GM23248 (cell line): ENCODE measurements at regions not wholly inside any gene's neighbourhood (a gene's known extent, or its start where the extent isn't known, plus 50 kb on each side); places are given as distances from the start of the nearest gene placed in this dataset.

Experiments
- DNase-seq: peaks from one replicate; pipeline ENCODE4 v3.0.0-alpha.2; 2015
- H2AFZ ChIP-seq: fragments of 200-600 bp; sonication (generic); 2 replicates; pipeline ENCODE4 v1.6.1; 2016; ENCODE audit warnings: antibody characterized with exemption
- H3F3A ChIP-seq: fragments of 200-600 bp; sonication (generic); 2 replicates; pipeline ENCODE4 v1.6.1; 2016; ENCODE audit warnings: mild to moderate bottlenecking, antibody characterized with exemption, mixed run types; ENCODE audit not compliant: insufficient read depth
- H3K27ac ChIP-seq: fragments of 200-600 bp; sonication (generic); 2 replicates; pipeline ENCODE4 v1.5.1; 2016; ENCODE audit warnings: mild to moderate bottlenecking
- H3K27me3 ChIP-seq: fragments of 200-600 bp; sonication (generic); replicated peaks from 2 replicates; pipeline ENCODE4 v1.6.1; 2016; ENCODE audit warnings: mild to moderate bottlenecking; ENCODE audit not compliant: insufficient read depth
- H3K36me3 ChIP-seq: fragments of 200-600 bp; sonication (generic); 2 replicates; pipeline ENCODE4 v1.6.1; 2016; ENCODE audit warnings: low read depth, mild to moderate bottlenecking
- H3K4me1 ChIP-seq: fragments of 200-600 bp; sonication (generic); 2 replicates; pipeline ENCODE4 v1.6.1; 2016; ENCODE audit warnings: mild to moderate bottlenecking; ENCODE audit not compliant: insufficient read depth
- H3K4me2 ChIP-seq: fragments of 200-600 bp; sonication (generic); one replicate; pipeline ENCODE4 v1.6.1; 2016; ENCODE audit warnings: mild to moderate bottlenecking; ENCODE audit not compliant: unreplicated experiment
- H3K4me3 ChIP-seq: fragments of 200-600 bp; sonication (generic); 2 replicates; pipeline ENCODE4 v1.5.1; 2016; ENCODE audit warnings: mild to moderate bottlenecking
- H3K79me2 ChIP-seq: fragments of 200-600 bp; sonication (generic); 2 replicates; pipeline ENCODE4 v1.6.1; 2016; ENCODE audit warnings: mild to moderate bottlenecking; ENCODE audit not compliant: insufficient read depth
- H3K9ac ChIP-seq: fragments of 200-600 bp; sonication (generic); 2 replicates; pipeline ENCODE4 v1.6.1; 2016; ENCODE audit warnings: mild to moderate bottlenecking
- H3K9me2 ChIP-seq: fragments of 200-600 bp; sonication (generic); 2 replicates; pipeline ENCODE4 v1.6.1; 2016; ENCODE audit warnings: mixed run types, mild to moderate bottlenecking, moderate library complexity; ENCODE audit not compliant: insufficient read depth
- H3K9me3 ChIP-seq: fragments of 200-600 bp; sonication (generic); one replicate; pipeline ENCODE4 v1.6.1; 2017; ENCODE audit warnings: low read depth
- H4K20me1 ChIP-seq: fragments of 200-600 bp; sonication (generic); 2 replicates; pipeline ENCODE4 v1.6.0; 2016; ENCODE audit not compliant: insufficient read depth
- EZH2 ChIP-seq: fragments of 200-600 bp; sonication (generic); IDR thresholded peaks from 2 replicates; pipeline ENCODE4 v1.6.1; 2018; ENCODE audit warnings: antibody characterized with exemption, mild to moderate bottlenecking; ENCODE audit not compliant: insufficient read depth, poor library complexity, severe bottlenecking
- EZH2phosphoT487 ChIP-seq: fragments of 200-600 bp; sonication (generic); IDR thresholded peaks from 2 replicates; pipeline ENCODE4 v1.6.1; 2018; ENCODE audit warnings: antibody characterized with exemption, moderate library complexity, mild to moderate bottlenecking, low read depth; ENCODE audit not compliant: insufficient read depth
- WGBS, 2 experiments: methylation state at CpG; one replicate each; pipeline ENCODE4 v1.1.6; 2015 to 2017; ENCODE audit warnings: low lambda C conversion rate in 2 of 2, low coverage in 1 of 2; ENCODE audit errors: missing lambda C conversion rate in 2 of 2; 5-methylcytosine and 5-hydroxymethylcytosine counted together
- in situ Hi-C: fragments of 300-500 bp; cut with MboI; formaldehyde crosslinking; loops from 2 replicates; pipeline ENCODE4 v1.15.0; 2020

GRCh38 chr16:49112754-49113153 lies 168.9 kb downstream of the CBLN1 start:
- H3K9ac ChIP-seq = no peak overlapping the region
- 2 to 6% methylated on average over 5 of the region's 5 CpGs for WGBS, 2 experiments
- H4K20me1 ChIP-seq = no peaks in the 10 kb centered on the region
- no peaks in the 10 kb centered on the region for H3K9me2 ChIP-seq
- H3K27me3 ChIP-seq = no peaks in the 10 kb centered on the region
- H3F3A ChIP-seq = no peaks in the 10 kb centered on the region
- H3K4me2 ChIP-seq = no peak overlapping the region
- no peaks in the 10 kb centered on the region for H3K79me2 ChIP-seq
- H3K9me3 ChIP-seq = no peaks in the 10 kb centered on the region
- H3K27ac ChIP-seq = no peak overlapping the region
- H2AFZ ChIP-seq = no peak overlapping the region
- no peaks in the 10 kb centered on the region for H3K4me1 ChIP-seq
- in situ Hi-C loops = no loop called here
- no peak for DNase-seq
- no peak overlapping the region for H3K4me3 ChIP-seq
- H3K36me3 ChIP-seq = no peaks in the 10 kb centered on the region
- TF ChIP-seq EZH2phosphoT487 = no peak
- no peak for TF ChIP-seq EZH2

- Histone ChIP-seq H3K9ac (no peak overlapping the region), H4K20me1 (no peaks in the 10 kb centered on the region), H3K36me3 (no peaks in the 10 kb centered on the region), H3K9me2 (no peaks in the 10 kb centered on the region), H3K79me2 (no peaks in the 10 kb centered on the region), H2AFZ (no peak overlapping the region), H3K27ac (no peak overlapping the region), H3K4me1 (no peaks in the 10 kb centered on the region), H3K27me3 (no peaks in the 10 kb centered on the region), H3K9me3 (no peaks in the 10 kb centered on the region), H3K4me3 (no peak overlapping the region), H3F3A (no peaks in the 10 kb centered on the region), H3K4me2 (no peak overlapping the region)
- TF ChIP-seq EZH2 = no peak
- TF ChIP-seq EZH2phosphoT487 = no peak
- DNase-seq = no peak
- 30 to 39% methylated on average over 1 of the region's 1 CpG for WGBS, 2 experiments
- in situ Hi-C loops = no loop called here
These were observed 170.3 kb downstream of the CBLN1 start for GRCh38 chr16:49111351-49111750.

GRCh38 chr16:49108611-49109010 lies 173.0 kb downstream of the CBLN1 start:
- in situ Hi-C loops = no loop called here
- Histone ChIP-seq H3K4me3 (no peak overlapping the region), H3F3A (no peaks in the 10 kb centered on the region), H3K9ac (no peak overlapping the region), H2AFZ (no peak overlapping the region), H3K27me3 (no peaks in the 10 kb centered on the region), H3K4me2 (no peak overlapping the region), H3K79me2 (no peaks in the 10 kb centered on the region), H3K4me1 (no peaks in the 10 kb centered on the region), H4K20me1 (no peaks in the 10 kb centered on the region), H3K36me3 (no peaks in the 10 kb centered on the region), H3K9me3 (no peaks in the 10 kb centered on the region), H3K27ac (no peak overlapping the region), H3K9me2 (no peaks in the 10 kb centered on the region)
- TF ChIP-seq EZH2phosphoT487 (no peak), EZH2 (no peak)
- 10 to 16% methylated on average over 3 of the region's 3 CpGs for WGBS, 2 experiments
- no peak for DNase-seq

- no peaks in the 10 kb centered on the region for H3K9me2 ChIP-seq
- in situ Hi-C loops = no loop called here
- H3K4me1 ChIP-seq = no peaks in the 10 kb centered on the region
- no peak for TF ChIP-seq EZH2
- no peak for TF ChIP-seq EZH2phosphoT487
- H3K9me3 ChIP-seq = no peaks in the 10 kb centered on the region
- no peak overlapping the region for H3K4me3 ChIP-seq
- no peaks in the 10 kb centered on the region for H3K36me3 ChIP-seq
- H3K27me3 ChIP-seq = no peaks in the 10 kb centered on the region
- no peak overlapping the region for H3K9ac ChIP-seq
- H3K4me2 ChIP-seq = no peak overlapping the region
- no peak overlapping the region for H2AFZ ChIP-seq
- H3K27ac ChIP-seq = no peak overlapping the region
- no peaks in the 10 kb centered on the region for H3K79me2 ChIP-seq
- no peaks in the 10 kb centered on the region for H3F3A ChIP-seq
- DNase-seq = no peak
- WGBS, 2 experiments = 21 to 30% methylated on average over 3 of the region's 3 CpGs
- H4K20me1 ChIP-seq = no peaks in the 10 kb centered on the region
These were observed 178.3 kb downstream of the CBLN1 start for GRCh38 chr16:49103298-49103697.

GRCh38 chr16:49101997-49102396 lies 179.6 kb downstream of the CBLN1 start:
- H3K9me2 ChIP-seq = no peaks in the 10 kb centered on the region
- in situ Hi-C loops = no loop called here
- no peaks in the 10 kb centered on the region for H3K36me3 ChIP-seq
- WGBS, 2 experiments = 54 to 58% methylated on average over 1 of the region's 1 CpG
- no peaks in the 10 kb centered on the region for H4K20me1 ChIP-seq
- no peak overlapping the region for H3K27ac ChIP-seq
- H3K4me2 ChIP-seq = no peak overlapping the region
- H3K9ac ChIP-seq = no peak overlapping the region
- H3K79me2 ChIP-seq = no peaks in the 10 kb centered on the region
- H3K9me3 ChIP-seq = no peaks in the 10 kb centered on the region
- H2AFZ ChIP-seq = no peak overlapping the region
- H3K27me3 ChIP-seq = no peaks in the 10 kb centered on the region
- H3F3A ChIP-seq = no peaks in the 10 kb centered on the region
- no peak overlapping the region for H3K4me3 ChIP-seq
- H3K4me1 ChIP-seq = no peaks in the 10 kb centered on the region
- TF ChIP-seq EZH2 = no peak
- TF ChIP-seq EZH2phosphoT487 = no peak
- DNase-seq = no peak
